Pons (tissue), 1 donor: ENCODE measurements at regions not wholly inside any gene's neighbourhood (a gene's known extent, or its start where the extent isn't known, plus 50 kb on each side); places are given as distances from the start of the nearest gene placed in this dataset.
A peak's percentile ranks its signal among the peaks of the same experiment; 100 is the strongest.
"Not testable (repeated sequence)": the region's sequence is repeated elsewhere in the genome, so short reads cannot be mapped to it uniquely, and the experiment has no call there.

Experiments used
- DNase-seq: peaks from one replicate; pipeline ENCODE4 v3.0.0-alpha.2; 2016; ENCODE audit warnings: low spot score

GRCh38 chr4:49117951-49118350 is 131.9 kb downstream of the CWH43 start:
- not testable (repeated sequence) for DNase-seq

- not testable (repeated sequence) for DNase-seq
These were observed 132.5 kb downstream of the CWH43 start for GRCh38 chr4:49118379-49119212.

GRCh38 chr4:49119345-49119744 is 133.3 kb downstream of the CWH43 start:
- not testable (repeated sequence) for DNase-seq

DNA sequence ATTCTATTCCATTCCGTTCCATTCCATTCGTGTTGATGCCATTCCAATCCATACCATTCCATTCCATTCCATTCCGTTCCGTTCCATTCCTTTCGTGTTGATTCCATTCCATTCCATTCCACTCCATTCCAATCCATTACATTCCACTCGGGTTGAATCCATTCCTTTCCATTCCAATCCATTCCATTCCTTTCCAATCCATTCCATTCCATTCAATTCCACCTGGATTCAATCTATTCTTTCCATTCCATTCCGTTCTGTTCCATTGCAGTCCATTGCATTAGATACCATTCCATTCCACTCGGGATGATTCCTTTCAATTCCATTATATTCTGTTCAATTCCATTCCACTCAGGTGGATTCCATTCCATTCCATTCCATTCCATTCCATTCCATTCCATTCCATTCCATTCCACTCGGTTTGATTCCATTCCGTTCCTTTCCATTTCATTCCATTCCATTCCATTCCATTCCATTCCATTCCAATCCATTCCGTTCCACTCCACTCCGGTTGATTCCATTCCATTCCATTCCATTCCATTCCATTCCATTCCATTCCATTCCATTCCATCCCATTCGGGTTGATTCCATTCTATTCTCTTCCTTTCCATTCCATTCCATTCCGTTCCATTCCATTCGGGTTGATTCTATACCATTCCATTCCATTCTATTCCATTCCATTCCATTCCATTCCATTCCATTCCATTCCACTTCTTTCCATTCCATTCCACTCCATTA is 134.1 kb downstream of the CWH43 start:
- DNase-seq: peak; percentile 69

GRCh38 chr4:49120804-49121203 is 134.7 kb downstream of the CWH43 start:
- DNase-seq: peak; percentile 95

- not testable (repeated sequence) for DNase-seq
These were observed 140.4 kb downstream of the CWH43 start for GRCh38 chr4:49126443-49126842.

- not testable (repeated sequence) for DNase-seq
These were observed 140.8 kb downstream of the CWH43 start for GRCh38 chr4:49126858-49127257.

GRCh38 chr4:49129385-49129784 is 143.3 kb downstream of the CWH43 start:
- not testable (repeated sequence) for DNase-seq

- not testable (repeated sequence) for DNase-seq
These were observed 143.8 kb downstream of the CWH43 start for GRCh38 chr4:49129870-49130269.

GRCh38 chr4:49130724-49131123 is 144.6 kb downstream of the CWH43 start:
- not testable (repeated sequence) for DNase-seq

- not testable (repeated sequence) for DNase-seq
These were observed 151.0 kb downstream of the CWH43 start for GRCh38 chr4:49137043-49137442.

DNA sequence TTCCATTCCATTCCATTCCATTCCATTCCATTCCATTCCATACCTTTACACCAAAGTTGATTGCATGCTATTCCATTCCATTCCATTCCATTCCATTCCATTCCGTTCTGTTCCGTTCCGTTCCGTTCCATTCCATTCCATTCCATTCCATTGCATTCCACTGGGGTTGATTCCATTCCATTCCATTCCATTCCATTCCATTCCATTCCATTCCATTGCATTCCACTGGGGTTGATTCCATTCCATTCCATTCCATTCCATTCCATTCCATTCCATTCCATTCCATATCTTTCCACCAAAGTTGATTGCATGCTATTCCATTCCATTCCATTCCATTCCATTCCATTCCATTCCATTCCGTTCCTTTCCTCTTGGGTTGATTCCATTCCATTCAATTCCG is 151.9 kb downstream of the CWH43 start:
- not testable (repeated sequence) for DNase-seq

GRCh38 chr4:49138818-49139217 is 152.7 kb downstream of the CWH43 start:
- DNase-seq: not testable (repeated sequence)

DNA sequence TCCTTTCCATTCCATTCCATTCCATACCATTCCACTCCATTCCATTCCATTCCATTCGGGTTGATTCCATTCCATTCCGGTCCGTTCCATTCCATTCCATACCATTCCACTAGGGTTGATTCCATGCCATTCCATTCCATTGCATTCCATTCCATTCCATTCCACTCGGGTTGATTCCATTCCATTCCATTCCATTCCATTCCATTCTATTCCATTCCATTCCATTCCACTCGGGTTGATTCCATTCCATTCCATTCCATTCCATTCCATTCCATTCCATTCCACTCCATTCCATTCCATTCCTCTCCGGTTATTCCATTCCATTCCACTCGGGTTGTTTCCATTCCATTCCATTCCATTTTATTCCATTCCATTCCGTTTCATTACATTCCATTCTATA is 153.4 kb downstream of the CWH43 start:
- not testable (repeated sequence) for DNase-seq

GRCh38 chr4:49140351-49140750 is 154.3 kb downstream of the CWH43 start:
- not testable (repeated sequence) for DNase-seq

GRCh38 chr4:49141955-49142354 is 155.9 kb downstream of the CWH43 start:
- not testable (repeated sequence) for DNase-seq

DNA sequence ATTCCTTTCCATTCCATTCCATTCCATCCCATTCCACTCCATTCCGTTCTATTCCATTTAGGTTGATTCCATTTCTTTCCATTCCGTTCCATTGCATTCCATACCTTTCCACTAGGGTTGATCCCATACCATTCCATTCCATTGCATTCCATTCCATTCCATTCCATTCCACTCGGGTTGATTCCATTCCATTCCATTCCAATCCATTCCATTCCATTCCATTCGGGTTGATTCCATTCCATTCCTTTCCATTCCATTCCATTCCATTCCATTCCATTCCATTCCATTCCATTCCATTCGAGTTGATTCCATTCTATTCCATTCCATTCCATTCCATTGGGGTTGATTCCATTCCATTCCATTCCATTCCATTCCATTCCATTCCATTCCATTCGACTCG is 161.1 kb downstream of the CWH43 start:
- DNase-seq: not testable (repeated sequence)

DNA sequence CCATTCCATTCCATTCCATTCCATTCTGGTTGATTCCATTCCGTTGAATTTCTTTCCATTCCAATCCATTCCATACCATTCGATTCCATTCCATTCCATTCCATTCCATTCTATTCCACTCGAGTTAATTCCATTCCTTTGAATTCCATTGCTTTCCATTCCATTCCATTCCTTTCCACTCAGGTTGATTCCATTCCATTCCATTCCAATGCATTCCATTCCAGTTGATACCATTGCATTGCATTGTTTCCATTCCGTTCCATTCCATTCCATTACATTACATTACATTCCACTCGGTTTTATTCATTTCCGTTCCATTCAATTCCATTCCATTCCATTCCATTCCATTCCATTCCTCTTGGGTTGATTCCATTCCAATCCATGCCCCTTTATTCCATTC is 161.5 kb downstream of the CWH43 start:
- not testable (repeated sequence) for DNase-seq

- peak; percentile 98 for DNase-seq
These were observed 163.2 kb downstream of the CWH43 start for GRCh38 chr4:49149006-49149975.

GRCh38 chr4:49150351-49151083 is 164.4 kb downstream of the CWH43 start:
- DNase-seq: not testable (repeated sequence)

DNA sequence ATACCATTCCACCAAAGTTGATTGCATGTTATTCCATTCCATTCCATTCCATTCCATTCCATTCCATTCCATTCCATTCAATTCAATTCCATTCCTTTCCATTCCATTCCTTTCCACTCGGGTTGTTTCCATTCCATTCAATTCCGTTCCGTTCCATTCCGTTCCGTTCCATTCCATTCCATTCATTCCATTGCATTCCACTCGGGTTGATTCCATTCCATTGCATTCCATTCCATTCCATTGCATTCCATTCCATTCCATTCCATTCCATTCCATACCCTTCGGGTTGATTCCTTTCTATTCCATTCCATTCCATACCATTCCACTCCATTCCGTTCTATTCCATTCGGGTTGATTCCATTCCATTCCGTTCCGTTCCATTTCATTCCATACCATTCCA is 166.9 kb downstream of the CWH43 start:
- not testable (repeated sequence) for DNase-seq
